ENCODE measurements at regions not wholly inside any gene's neighbourhood (a gene's known extent, or its start where the extent isn't known, plus 50 kb on each side); places are given as distances from the start of the nearest gene placed in this dataset.

DNA sequence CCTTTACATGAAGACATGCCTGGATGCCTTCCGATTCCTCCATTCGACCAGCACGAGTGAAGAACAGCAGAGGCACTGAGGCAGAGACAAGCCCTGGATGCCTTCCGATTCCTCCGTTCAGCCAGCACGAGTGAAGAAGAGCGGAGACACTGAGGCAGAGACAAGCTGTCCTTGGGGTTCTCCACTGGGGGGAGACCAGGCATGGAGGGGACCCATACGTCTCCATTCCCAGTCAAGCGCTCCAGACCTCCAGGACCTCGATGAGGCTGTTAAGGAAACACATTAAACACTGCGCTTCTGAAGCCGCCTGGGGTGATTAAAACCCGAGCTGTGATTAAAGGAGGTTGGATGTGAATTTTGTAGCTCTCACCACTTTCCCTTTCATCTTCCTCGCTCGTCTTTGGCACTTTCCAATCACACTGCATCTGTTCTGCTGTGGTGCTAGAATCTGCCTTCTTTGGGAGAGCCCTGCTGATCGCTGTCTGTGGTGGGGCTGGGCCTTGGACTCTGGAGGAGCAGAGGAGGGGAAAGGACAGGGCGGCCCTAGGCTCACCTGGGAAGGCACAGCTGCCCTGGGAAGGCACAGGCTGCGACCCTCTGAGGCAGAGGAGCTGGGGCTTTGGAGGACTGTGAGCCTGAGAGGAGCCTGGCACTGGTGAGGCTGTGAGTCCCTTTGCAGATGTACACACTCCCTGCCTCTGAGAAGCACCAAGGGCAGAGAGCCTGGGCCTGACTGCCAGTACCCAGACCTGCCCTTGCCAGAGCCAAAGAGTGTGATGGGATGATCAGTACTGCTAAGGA, 463.1 kb upstream of the HS6ST1 start:
- no peak for TF ChIP-seq POLR2A (IDR thresholded peaks at IDR 0.05)
- no peak for TF ChIP-seq CTCF (IDR thresholded peaks at IDR 0.05)

All from Peyer's patch (tissue), 4 donors.